WTC11 (cell line): ENCODE measurements at regions not wholly inside any gene's neighbourhood (a gene's known extent, or its start where the extent isn't known, plus 50 kb on each side); places are given as distances from the start of the nearest gene placed in this dataset.

ENCODE experiments used
- ATAC-seq: fragments of 200-7000 bp; cut with Tn5 transposase; 2 replicates; pipeline ENCODE4 v1.10.0; 2021; ENCODE audit warnings: mild to moderate bottlenecking, moderate library complexity
- CTCF ChIA-PET: fragments of 300-600 bp; sonication (Branson Sonifier 250); formaldehyde crosslinking; loops from one replicate; lab custom pipeline; 2021; ENCODE audit warnings: antibody characterized with exemption; lab: Charles Lee
- POLR2A ChIA-PET: fragments of 350-600 bp; sonication (Branson Sonifier 250); formaldehyde crosslinking; loops from one replicate; lab custom pipeline; 2021; ENCODE audit warnings: antibody characterized with exemption; lab: Charles Lee
- DNase-seq: peaks from one replicate; pipeline ENCODE4 v3.0.0; 2021; ENCODE audit warnings: low spot score
- H3K27ac Mint-ChIP-seq: 2 replicates; pipeline ENCODE4 v1.8.0; 2021; ENCODE audit warnings: mixed read lengths
- H3K27me3 Mint-ChIP-seq: 2 replicates; pipeline ENCODE4 v1.8.0; 2021; ENCODE audit warnings: low read depth, mild to moderate bottlenecking, moderate library complexity, mixed read lengths
- H3K36me3 Mint-ChIP-seq: 2 replicates; pipeline ENCODE4 v1.8.0; 2021; ENCODE audit warnings: mixed read lengths
- H3K4me1 Mint-ChIP-seq: 2 replicates; pipeline ENCODE4 v1.8.0; 2022; ENCODE audit warnings: mixed read lengths
- H3K4me3 Mint-ChIP-seq: 2 replicates; pipeline ENCODE4 v1.8.0; 2021; ENCODE audit warnings: mild to moderate bottlenecking, moderate library complexity, mixed read lengths
- H3K9me3 Mint-ChIP-seq: 2 replicates; pipeline ENCODE4 v1.8.0; 2021; ENCODE audit warnings: mixed read lengths
- IRF2 ChIP-seq: sonication (generic); formaldehyde crosslinking; IDR thresholded peaks from 2 replicates; pipeline ENCODE4 v1.8.0; 2022; ENCODE audit warnings: low read depth, missing genetic modification reagents, borderline replicate concordance
- NFE2L1 ChIP-seq: sonication (generic); formaldehyde crosslinking; IDR thresholded peaks from 2 replicates; pipeline ENCODE4 v1.8.1; 2023; ENCODE audit warnings: missing genetic modification reagents
- NFYB ChIP-seq: sonication (generic); formaldehyde crosslinking; conservative IDR thresholded peaks from 2 replicates; pipeline ENCODE4 v1.8.0; 2022; ENCODE audit warnings: low read depth, missing genetic modification reagents
- SOX15 ChIP-seq: fragments of 250-450 bp; sonication (Bioruptor Pico); IDR thresholded peaks from 2 replicates; pipeline ENCODE4 v1.9.0; 2021; ENCODE audit warnings: mild to moderate bottlenecking
- TCF7 ChIP-seq: sonication (generic); formaldehyde crosslinking; IDR thresholded peaks from 2 replicates; pipeline ENCODE4 v1.8.0; 2022; ENCODE audit warnings: mild to moderate bottlenecking, low read depth, missing genetic modification reagents, moderate library complexity
- TEAD1 ChIP-seq: sonication (generic); formaldehyde crosslinking; IDR thresholded peaks from 2 replicates; pipeline ENCODE4 v1.8.0; 2022; ENCODE audit warnings: mild to moderate bottlenecking, missing genetic modification reagents
- ZNF138 ChIP-seq: sonication (generic); formaldehyde crosslinking; conservative IDR thresholded peaks from 2 replicates; pipeline ENCODE4 v1.8.1; 2022; ENCODE audit warnings: mild to moderate bottlenecking, moderate library complexity, missing genetic modification reagents
- ZNF232 ChIP-seq: sonication (generic); formaldehyde crosslinking; IDR thresholded peaks from 2 replicates; pipeline ENCODE4 v1.8.0; 2022; ENCODE audit warnings: mild to moderate bottlenecking, missing genetic modification reagents
- ZNF396 ChIP-seq: fragments of 250-450 bp; sonication (Bioruptor Pico); IDR thresholded peaks from 2 replicates; pipeline ENCODE4 v1.8.0; 2021; ENCODE audit warnings: mild to moderate bottlenecking, moderate library complexity, borderline replicate concordance
- ZNF416 ChIP-seq: fragments of 250-450 bp; sonication (Bioruptor Pico); IDR thresholded peaks from 2 replicates; pipeline ENCODE4 v1.9.0; 2021; ENCODE audit warnings: mild to moderate bottlenecking, inconsistent platforms
- TF ChIP-seq, protein P1 (sequence below): fragments of 250-450 bp; sonication (Bioruptor Pico); IDR thresholded peaks from 2 replicates; pipeline ENCODE4 v1.8.0; 2021; ENCODE audit warnings: mild to moderate bottlenecking
- TF ChIP-seq, protein P2 (sequence below): sonication (generic); formaldehyde crosslinking; IDR thresholded peaks from 2 replicates; pipeline ENCODE4 v1.8.1; 2023; ENCODE audit warnings: mild to moderate bottlenecking, missing genetic modification reagents
- TF ChIP-seq, protein P3 (sequence below): sonication (generic); formaldehyde crosslinking; IDR thresholded peaks from 2 replicates; pipeline ENCODE4 v1.8.1; 2022; ENCODE audit warnings: mild to moderate bottlenecking, moderate library complexity, missing genetic modification reagents
- TF ChIP-seq, protein P4 (sequence below): sonication (generic); formaldehyde crosslinking; IDR thresholded peaks from 2 replicates; pipeline ENCODE4 v1.8.1; 2022; ENCODE audit warnings: mild to moderate bottlenecking, missing genetic modification reagents, moderate library complexity, borderline replicate concordance
- TF ChIP-seq, protein P5 (sequence below): fragments of 250-450 bp; sonication (Bioruptor Pico); IDR thresholded peaks from 2 replicates; pipeline ENCODE4 v1.9.0; 2021; ENCODE audit warnings: moderate library complexity, mild to moderate bottlenecking, inconsistent platforms, borderline replicate concordance
- TF ChIP-seq, protein P6 (sequence below): sonication (generic); formaldehyde crosslinking; IDR thresholded peaks from 2 replicates; pipeline ENCODE4 v1.8.0; 2022; ENCODE audit warnings: mild to moderate bottlenecking, missing genetic modification reagents
- TF ChIP-seq, protein P7 (sequence below): sonication (generic); formaldehyde crosslinking; IDR thresholded peaks from 2 replicates; pipeline ENCODE4 v1.8.1; 2023; ENCODE audit warnings: mild to moderate bottlenecking, missing genetic modification reagents
- TF ChIP-seq, protein P8 (sequence below): sonication (generic); formaldehyde crosslinking; IDR thresholded peaks from 2 replicates; pipeline ENCODE4 v1.8.1; 2023; ENCODE audit warnings: mild to moderate bottlenecking, missing genetic modification reagents, borderline replicate concordance
- TF ChIP-seq, protein P9 (sequence below): sonication (generic); formaldehyde crosslinking; conservative IDR thresholded peaks from 2 replicates; pipeline ENCODE4 v1.8.1; 2023; ENCODE audit warnings: mild to moderate bottlenecking, low read depth, missing genetic modification reagents, moderate library complexity

DNA sequence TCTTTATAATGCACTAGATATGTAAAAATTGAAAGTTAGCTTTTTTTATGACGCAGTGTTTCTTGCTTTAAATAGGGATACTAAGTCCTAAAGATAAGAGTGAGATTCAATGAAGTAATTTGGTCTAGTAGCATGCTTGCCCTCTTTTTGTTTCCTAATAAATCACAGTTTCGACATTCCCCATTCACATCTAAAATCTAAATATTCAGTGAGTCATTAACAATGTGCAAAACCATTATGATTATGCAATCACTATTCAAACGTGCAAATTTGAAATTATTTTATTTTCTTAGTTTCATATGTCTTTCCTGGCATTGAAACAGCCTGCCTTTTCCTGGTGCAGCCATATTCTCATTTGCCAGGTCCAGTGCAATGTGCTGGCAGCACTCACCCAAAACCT, 1350.5 kb upstream of the PABPC4L start (continued):
- TF ChIP-seq, protein P1, sequence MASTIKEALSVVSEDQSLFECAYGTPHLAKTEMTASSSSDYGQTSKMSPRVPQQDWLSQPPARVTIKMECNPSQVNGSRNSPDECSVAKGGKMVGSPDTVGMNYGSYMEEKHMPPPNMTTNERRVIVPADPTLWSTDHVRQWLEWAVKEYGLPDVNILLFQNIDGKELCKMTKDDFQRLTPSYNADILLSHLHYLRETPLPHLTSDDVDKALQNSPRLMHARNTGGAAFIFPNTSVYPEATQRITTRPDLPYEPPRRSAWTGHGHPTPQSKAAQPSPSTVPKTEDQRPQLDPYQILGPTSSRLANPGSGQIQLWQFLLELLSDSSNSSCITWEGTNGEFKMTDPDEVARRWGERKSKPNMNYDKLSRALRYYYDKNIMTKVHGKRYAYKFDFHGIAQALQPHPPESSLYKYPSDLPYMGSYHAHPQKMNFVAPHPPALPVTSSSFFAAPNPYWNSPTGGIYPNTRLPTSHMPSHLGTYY (CRISPR knock-in tag) = no peak
- no peak for TF ChIP-seq TEAD1 (CRISPR knock-in tag)
- no peak for TF ChIP-seq ZNF396
- TF ChIP-seq NFE2L1 (CRISPR knock-in tag) = no peak
- no peak for TF ChIP-seq IRF2 (CRISPR knock-in tag)
- no peak for TF ChIP-seq TCF7 (CRISPR knock-in tag)
- no peak for TF ChIP-seq ZNF138 (CRISPR knock-in tag)
- TF ChIP-seq, protein P2, sequence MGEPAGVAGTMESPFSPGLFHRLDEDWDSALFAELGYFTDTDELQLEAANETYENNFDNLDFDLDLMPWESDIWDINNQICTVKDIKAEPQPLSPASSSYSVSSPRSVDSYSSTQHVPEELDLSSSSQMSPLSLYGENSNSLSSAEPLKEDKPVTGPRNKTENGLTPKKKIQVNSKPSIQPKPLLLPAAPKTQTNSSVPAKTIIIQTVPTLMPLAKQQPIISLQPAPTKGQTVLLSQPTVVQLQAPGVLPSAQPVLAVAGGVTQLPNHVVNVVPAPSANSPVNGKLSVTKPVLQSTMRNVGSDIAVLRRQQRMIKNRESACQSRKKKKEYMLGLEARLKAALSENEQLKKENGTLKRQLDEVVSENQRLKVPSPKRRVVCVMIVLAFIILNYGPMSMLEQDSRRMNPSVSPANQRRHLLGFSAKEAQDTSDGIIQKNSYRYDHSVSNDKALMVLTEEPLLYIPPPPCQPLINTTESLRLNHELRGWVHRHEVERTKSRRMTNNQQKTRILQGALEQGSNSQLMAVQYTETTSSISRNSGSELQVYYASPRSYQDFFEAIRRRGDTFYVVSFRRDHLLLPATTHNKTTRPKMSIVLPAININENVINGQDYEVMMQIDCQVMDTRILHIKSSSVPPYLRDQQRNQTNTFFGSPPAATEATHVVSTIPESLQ = no peak
- no peak for TF ChIP-seq NFYB
- TF ChIP-seq SOX15 (CRISPR knock-in tag) = no peak
- TF ChIP-seq ZNF416 (CRISPR knock-in tag) = no peak
- TF ChIP-seq, protein P3, sequence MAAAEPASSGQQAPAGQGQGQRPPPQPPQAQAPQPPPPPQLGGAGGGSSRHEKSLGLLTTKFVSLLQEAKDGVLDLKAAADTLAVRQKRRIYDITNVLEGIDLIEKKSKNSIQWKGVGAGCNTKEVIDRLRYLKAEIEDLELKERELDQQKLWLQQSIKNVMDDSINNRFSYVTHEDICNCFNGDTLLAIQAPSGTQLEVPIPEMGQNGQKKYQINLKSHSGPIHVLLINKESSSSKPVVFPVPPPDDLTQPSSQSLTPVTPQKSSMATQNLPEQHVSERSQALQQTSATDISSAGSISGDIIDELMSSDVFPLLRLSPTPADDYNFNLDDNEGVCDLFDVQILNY = no peak

DNA sequence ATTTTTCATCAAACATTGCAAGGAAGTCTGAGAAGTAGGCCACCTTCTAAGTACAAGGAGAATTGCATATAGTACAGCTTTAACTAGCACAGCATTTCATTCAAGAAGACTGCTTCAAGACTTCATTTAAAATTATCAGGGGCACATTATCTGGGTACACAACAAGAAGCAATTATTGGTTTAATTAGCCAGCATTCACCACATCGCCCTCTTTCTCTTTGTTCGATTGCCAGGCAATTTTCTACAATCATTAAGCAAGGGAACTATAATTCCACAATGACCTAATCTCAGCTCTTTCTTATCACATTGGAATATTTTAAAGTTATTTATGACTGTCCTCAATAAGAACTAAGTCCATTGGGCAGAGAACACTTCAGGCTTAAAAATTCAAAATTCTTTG, 1347.1 kb upstream of the PABPC4L start:
- DNase-seq (no peak), ATAC-seq (no peak)
- no peaks in the 10 kb centered on the region for H3K9me3 Mint-ChIP-seq
- no peak overlapping the region for H3K27ac Mint-ChIP-seq
- H3K4me3 Mint-ChIP-seq = no peak overlapping the region
- H3K4me1 Mint-ChIP-seq = no peaks in the 10 kb centered on the region
- ChIA-PET POLR2A (no interaction called here), CTCF (no interaction called here)
- no peaks in the 10 kb centered on the region for H3K27me3 Mint-ChIP-seq
- no peaks in the 10 kb centered on the region for H3K36me3 Mint-ChIP-seq
- TF ChIP-seq, protein P4, sequence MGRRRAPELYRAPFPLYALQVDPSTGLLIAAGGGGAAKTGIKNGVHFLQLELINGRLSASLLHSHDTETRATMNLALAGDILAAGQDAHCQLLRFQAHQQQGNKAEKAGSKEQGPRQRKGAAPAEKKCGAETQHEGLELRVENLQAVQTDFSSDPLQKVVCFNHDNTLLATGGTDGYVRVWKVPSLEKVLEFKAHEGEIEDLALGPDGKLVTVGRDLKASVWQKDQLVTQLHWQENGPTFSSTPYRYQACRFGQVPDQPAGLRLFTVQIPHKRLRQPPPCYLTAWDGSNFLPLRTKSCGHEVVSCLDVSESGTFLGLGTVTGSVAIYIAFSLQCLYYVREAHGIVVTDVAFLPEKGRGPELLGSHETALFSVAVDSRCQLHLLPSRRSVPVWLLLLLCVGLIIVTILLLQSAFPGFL (CRISPR knock-in tag) = no peak
- TF ChIP-seq, protein P5, sequence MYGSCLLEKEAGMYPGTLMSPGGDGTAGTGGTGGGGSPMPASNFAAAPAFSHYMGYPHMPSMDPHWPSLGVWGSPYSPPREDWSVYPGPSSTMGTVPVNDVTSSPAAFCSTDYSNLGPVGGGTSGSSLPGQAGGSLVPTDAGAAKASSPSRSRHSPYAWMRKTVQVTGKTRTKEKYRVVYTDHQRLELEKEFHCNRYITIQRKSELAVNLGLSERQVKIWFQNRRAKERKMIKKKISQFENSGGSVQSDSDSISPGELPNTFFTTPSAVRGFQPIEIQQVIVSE (CRISPR knock-in tag) = no peak
- TF ChIP-seq ZNF232 (CRISPR knock-in tag) (no peak), SOX15 (CRISPR knock-in tag) (no peak)
- TF ChIP-seq, protein P6, sequence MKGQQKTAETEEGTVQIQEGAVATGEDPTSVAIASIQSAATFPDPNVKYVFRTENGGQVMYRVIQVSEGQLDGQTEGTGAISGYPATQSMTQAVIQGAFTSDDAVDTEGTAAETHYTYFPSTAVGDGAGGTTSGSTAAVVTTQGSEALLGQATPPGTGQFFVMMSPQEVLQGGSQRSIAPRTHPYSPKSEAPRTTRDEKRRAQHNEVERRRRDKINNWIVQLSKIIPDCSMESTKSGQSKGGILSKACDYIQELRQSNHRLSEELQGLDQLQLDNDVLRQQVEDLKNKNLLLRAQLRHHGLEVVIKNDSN (CRISPR knock-in tag) = no peak
- TF ChIP-seq, protein P1 (CRISPR knock-in tag) = no peak
- TF ChIP-seq, protein P7, sequence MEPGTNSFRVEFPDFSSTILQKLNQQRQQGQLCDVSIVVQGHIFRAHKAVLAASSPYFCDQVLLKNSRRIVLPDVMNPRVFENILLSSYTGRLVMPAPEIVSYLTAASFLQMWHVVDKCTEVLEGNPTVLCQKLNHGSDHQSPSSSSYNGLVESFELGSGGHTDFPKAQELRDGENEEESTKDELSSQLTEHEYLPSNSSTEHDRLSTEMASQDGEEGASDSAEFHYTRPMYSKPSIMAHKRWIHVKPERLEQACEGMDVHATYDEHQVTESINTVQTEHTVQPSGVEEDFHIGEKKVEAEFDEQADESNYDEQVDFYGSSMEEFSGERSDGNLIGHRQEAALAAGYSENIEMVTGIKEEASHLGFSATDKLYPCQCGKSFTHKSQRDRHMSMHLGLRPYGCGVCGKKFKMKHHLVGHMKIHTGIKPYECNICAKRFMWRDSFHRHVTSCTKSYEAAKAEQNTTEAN (CRISPR knock-in tag) = no peak
- TF ChIP-seq, protein P8, sequence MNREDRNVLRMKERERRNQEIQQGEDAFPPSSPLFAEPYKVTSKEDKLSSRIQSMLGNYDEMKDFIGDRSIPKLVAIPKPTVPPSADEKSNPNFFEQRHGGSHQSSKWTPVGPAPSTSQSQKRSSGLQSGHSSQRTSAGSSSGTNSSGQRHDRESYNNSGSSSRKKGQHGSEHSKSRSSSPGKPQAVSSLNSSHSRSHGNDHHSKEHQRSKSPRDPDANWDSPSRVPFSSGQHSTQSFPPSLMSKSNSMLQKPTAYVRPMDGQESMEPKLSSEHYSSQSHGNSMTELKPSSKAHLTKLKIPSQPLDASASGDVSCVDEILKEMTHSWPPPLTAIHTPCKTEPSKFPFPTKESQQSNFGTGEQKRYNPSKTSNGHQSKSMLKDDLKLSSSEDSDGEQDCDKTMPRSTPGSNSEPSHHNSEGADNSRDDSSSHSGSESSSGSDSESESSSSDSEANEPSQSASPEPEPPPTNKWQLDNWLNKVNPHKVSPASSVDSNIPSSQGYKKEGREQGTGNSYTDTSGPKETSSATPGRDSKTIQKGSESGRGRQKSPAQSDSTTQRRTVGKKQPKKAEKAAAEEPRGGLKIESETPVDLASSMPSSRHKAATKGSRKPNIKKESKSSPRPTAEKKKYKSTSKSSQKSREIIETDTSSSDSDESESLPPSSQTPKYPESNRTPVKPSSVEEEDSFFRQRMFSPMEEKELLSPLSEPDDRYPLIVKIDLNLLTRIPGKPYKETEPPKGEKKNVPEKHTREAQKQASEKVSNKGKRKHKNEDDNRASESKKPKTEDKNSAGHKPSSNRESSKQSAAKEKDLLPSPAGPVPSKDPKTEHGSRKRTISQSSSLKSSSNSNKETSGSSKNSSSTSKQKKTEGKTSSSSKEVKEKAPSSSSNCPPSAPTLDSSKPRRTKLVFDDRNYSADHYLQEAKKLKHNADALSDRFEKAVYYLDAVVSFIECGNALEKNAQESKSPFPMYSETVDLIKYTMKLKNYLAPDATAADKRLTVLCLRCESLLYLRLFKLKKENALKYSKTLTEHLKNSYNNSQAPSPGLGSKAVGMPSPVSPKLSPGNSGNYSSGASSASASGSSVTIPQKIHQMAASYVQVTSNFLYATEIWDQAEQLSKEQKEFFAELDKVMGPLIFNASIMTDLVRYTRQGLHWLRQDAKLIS (CRISPR knock-in tag) = no peak
- TF ChIP-seq, protein P9, sequence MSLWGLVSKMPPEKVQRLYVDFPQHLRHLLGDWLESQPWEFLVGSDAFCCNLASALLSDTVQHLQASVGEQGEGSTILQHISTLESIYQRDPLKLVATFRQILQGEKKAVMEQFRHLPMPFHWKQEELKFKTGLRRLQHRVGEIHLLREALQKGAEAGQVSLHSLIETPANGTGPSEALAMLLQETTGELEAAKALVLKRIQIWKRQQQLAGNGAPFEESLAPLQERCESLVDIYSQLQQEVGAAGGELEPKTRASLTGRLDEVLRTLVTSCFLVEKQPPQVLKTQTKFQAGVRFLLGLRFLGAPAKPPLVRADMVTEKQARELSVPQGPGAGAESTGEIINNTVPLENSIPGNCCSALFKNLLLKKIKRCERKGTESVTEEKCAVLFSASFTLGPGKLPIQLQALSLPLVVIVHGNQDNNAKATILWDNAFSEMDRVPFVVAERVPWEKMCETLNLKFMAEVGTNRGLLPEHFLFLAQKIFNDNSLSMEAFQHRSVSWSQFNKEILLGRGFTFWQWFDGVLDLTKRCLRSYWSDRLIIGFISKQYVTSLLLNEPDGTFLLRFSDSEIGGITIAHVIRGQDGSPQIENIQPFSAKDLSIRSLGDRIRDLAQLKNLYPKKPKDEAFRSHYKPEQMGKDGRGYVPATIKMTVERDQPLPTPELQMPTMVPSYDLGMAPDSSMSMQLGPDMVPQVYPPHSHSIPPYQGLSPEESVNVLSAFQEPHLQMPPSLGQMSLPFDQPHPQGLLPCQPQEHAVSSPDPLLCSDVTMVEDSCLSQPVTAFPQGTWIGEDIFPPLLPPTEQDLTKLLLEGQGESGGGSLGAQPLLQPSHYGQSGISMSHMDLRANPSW (CRISPR knock-in tag) = no peak
